HCT116 (cell line): ENCODE measurements at regions not wholly inside any gene's neighbourhood (a gene's known extent, or its start where the extent isn't known, plus 50 kb on each side); places are given as distances from the start of the nearest gene placed in this dataset.
"Not testable (repeated sequence)": the region's sequence is repeated elsewhere in the genome, so short reads cannot be mapped to it uniquely, and the experiment has no call there.

Experiments
- ATAC-seq: fragments of 200-7000 bp; cut with Tn5 transposase; 2 replicates; pipeline ENCODE4 v1.9.1; 2020; ENCODE audit warnings: mild to moderate bottlenecking, moderate library complexity
- BruUV-seq: library from RNA; stranded (reverse); fragments of 400-500 nt; replicated peaks from 2 replicates; lab custom pipeline; 2021; lab: Mats Ljungman, UMichigan
- CTCF ChIA-PET: fragments of 300-600 bp; sonication (Branson Sonifier 250); formaldehyde crosslinking; loops from one replicate; lab custom pipeline; 2021; ENCODE audit warnings: antibody characterized with exemption; lab: Charles Lee
- POLR2A ChIA-PET: fragments of 300-600, 350-600 bp; sonication (Branson Sonifier 250); formaldehyde crosslinking; loops from one replicate; lab custom pipeline; 2021; ENCODE audit warnings: antibody characterized with exemption; lab: Charles Lee
- RAD21 ChIA-PET, 2 experiments: fragments of 300-600 bp; sonication (Branson Sonifier 250); formaldehyde crosslinking; loops; one replicate each; lab custom pipeline; 2023; ENCODE audit warnings: low total read pairs in 2 of 2; ENCODE audit not compliant: uncharacterized antibody in 2 of 2, unreplicated experiment in 2 of 2, low non-redundant PET in 1 of 2; lab: Charles Lee
- DNase-seq: peaks from one replicate; pipeline ENCODE4 v3.0.0-alpha.2; 2010; ENCODE audit warnings: low read depth, low spot score
- H2AFZ ChIP-seq: fragments of 200-600 bp; shearing (Covaris generic), sonication (generic); 2 replicates; pipeline ENCODE4 v1.6.1; 2017; ENCODE audit warnings: low read depth, mixed run types, mixed read lengths, antibody characterized with exemption, low read length; ENCODE audit not compliant: poor library complexity, severe bottlenecking
- H3K27ac ChIP-seq: 2 replicates; pipeline ENCODE4 v1.5.1; 2012; ENCODE audit warnings: low read depth, low read length
- H3K27me3 ChIP-seq: fragments of 200-600 bp; sonication (generic); 2 replicates; pipeline ENCODE4 v1.6.1; 2016; ENCODE audit warnings: mixed run types, low read length, mixed read lengths; ENCODE audit not compliant: insufficient read depth
- H3K36me3 ChIP-seq, 2 experiments: fragments of 200-500 bp in 1 of 2; fragments of 200-600 bp in 1 of 2; sonication (Bioruptor generic) in 1 of 2; sonication (generic) in 1 of 2; 2 replicates each; pipeline versions ENCODE4 v1.5.1 to v1.6.1; 2014 to 2016; ENCODE audit warnings: low read length in 2 of 2, inconsistent platforms in 1 of 2, mixed read lengths in 1 of 2, mixed run types in 1 of 2; ENCODE audit not compliant: insufficient read depth in 2 of 2, control insufficient read depth in 1 of 2
- H3K4me1 ChIP-seq, 2 experiments: fragments of 200-600 bp in 1 of 2; sonication (generic) in 1 of 2; 2 replicates each; pipeline versions ENCODE4 v1.5.1 to v1.6.1; 2012 to 2017; ENCODE audit warnings: low read length in 2 of 2, inconsistent platforms in 1 of 2, mild to moderate bottlenecking in 1 of 2, mixed read lengths in 1 of 2, mixed run types in 1 of 2, moderate library complexity in 1 of 2; ENCODE audit not compliant: insufficient read depth in 2 of 2, control insufficient read depth in 1 of 2
- H3K4me2 ChIP-seq: fragments of 200-600 bp; sonication (generic); 2 replicates; pipeline ENCODE4 v1.6.1; 2017; ENCODE audit warnings: mixed run types, low read length, mixed read lengths
- H3K4me3 ChIP-seq, 2 experiments: fragments of 200-600 bp in 1 of 2; sonication (generic) in 1 of 2; replicated peaks in 1 of 2; 2 replicates each; pipeline ENCODE4 v1.5.1; 2011 to 2016; ENCODE audit warnings: low read length in 2 of 2, control low read depth in 1 of 2, low read depth in 1 of 2, mild to moderate bottlenecking in 1 of 2, mixed read lengths in 1 of 2, mixed run types in 1 of 2
- H3K79me2 ChIP-seq: fragments of 200-600 bp; sonication (generic); 2 replicates; pipeline ENCODE4 v1.6.1; 2017; ENCODE audit warnings: mild to moderate bottlenecking, mixed run types, low read length, moderate library complexity, mixed read lengths; ENCODE audit not compliant: insufficient read depth
- H3K9ac ChIP-seq: fragments of 200-600 bp; sonication (generic); 2 replicates; pipeline ENCODE4 v1.6.1; 2016; ENCODE audit warnings: low read length, mixed read lengths
- H3K9me2 ChIP-seq: fragments of 200-600 bp; sonication (generic), shearing (Covaris generic); 2 replicates; pipeline ENCODE4 v1.6.1; 2017; ENCODE audit warnings: mixed run types, mild to moderate bottlenecking, moderate library complexity; ENCODE audit not compliant: insufficient read depth
- H3K9me3 ChIP-seq, 2 experiments: fragments of 200-500 bp in 1 of 2; fragments of 200-600 bp in 1 of 2; sonication (Bioruptor generic) in 1 of 2; sonication (generic) in 1 of 2; 2 replicates each; pipeline ENCODE4 v1.6.1; 2014 to 2017; ENCODE audit warnings: low read length in 2 of 2, mixed read lengths in 2 of 2, inconsistent platforms in 1 of 2, low read depth in 1 of 2, mild to moderate bottlenecking in 1 of 2, mixed run types in 1 of 2, moderate library complexity in 1 of 2; ENCODE audit not compliant: control insufficient read depth in 1 of 2, insufficient read depth in 1 of 2
- H4K20me1 ChIP-seq: fragments of 200-600 bp; sonication (generic), shearing (Covaris generic); 2 replicates; pipeline ENCODE4 v1.6.1; 2017; ENCODE audit warnings: mixed run types, mild to moderate bottlenecking, moderate library complexity; ENCODE audit not compliant: insufficient read depth
- EGR1 ChIP-seq: IDR thresholded peaks from 2 replicates; pipeline ENCODE4 v1.6.1; 2012; ENCODE audit warnings: low read depth
- ELF1 ChIP-seq: IDR thresholded peaks from 2 replicates; pipeline ENCODE4 v1.6.1; 2012; ENCODE audit warnings: low read depth, borderline replicate concordance
- POLR2A ChIP-seq: IDR thresholded peaks from 2 replicates; pipeline ENCODE4 v1.7.0; 2011; ENCODE audit warnings: borderline replicate concordance; ENCODE audit not compliant: insufficient read depth, insufficient read length; ENCODE audit errors: extremely low read depth
- ZNF274 ChIP-seq: fragments of 200-500 bp; sonication (Bioruptor generic); IDR thresholded peaks from 2 replicates; pipeline ENCODE4 v1.6.1; 2014; ENCODE audit warnings: mild to moderate bottlenecking, low read depth, low read length, inconsistent platforms
- intact Hi-C: fragments of 100-400 bp; cut with micrococcal nuclease; formaldehyde crosslinking; loops from 2 replicates; pipeline ENCODE4 v1.10.0; 2022
- TF ChIP-seq, protein P1 (sequence below): IDR thresholded peaks from 2 replicates; pipeline ENCODE4 v1.6.1; 2012

DNA sequence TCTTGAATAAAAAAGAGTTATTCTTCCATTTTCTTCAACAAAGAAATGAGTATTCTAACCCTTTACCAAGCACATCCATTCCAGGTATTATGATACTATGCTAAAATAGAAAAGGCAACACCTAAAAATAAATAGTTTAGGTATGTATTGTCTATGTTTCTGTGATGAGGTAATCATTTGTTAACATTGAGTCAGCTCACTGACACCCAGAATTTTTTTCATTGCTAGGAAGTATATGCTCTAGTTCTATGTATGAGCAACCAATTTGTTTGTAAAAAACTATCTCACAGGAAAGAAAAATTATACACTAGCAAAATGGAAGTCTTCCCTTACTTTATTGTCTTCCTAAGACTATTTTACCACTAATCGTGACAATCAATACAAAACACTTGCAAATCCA, 615.6 kb upstream of the GRIN3A start:
- Histone ChIP-seq H3K9ac (no peak overlapping the region), H3K27me3 (no peaks in the 10 kb centered on the region), H3K79me2 (no peaks in the 10 kb centered on the region), H3K9me2 (no peaks in the 10 kb centered on the region), H3K27ac (no peak overlapping the region), H3K4me1 (no peaks in the 10 kb centered on the region), H3K36me3 (no peaks in the 10 kb centered on the region; a peak in 1 of 4 replicates), H3K9me3 (peaks cover 3 to 4% of the 10 kb centered on the region in 2 experiments; a peak in 1 of 4 replicates), H4K20me1 (no peaks in the 10 kb centered on the region), H2AFZ (no peak overlapping the region), H3K4me2 (no peak overlapping the region)
- intact Hi-C loops = no loop called here
- no TSS peak for BruUV-seq
- RAD21 ChIA-PET = no interaction called here
- POLR2A ChIA-PET = no interaction called here
- CTCF ChIA-PET = no interaction called here
- ATAC-seq = no peak
- no peak for TF ChIP-seq EGR1
- TF ChIP-seq ZNF274 = no peak
- TF ChIP-seq, protein P1, sequence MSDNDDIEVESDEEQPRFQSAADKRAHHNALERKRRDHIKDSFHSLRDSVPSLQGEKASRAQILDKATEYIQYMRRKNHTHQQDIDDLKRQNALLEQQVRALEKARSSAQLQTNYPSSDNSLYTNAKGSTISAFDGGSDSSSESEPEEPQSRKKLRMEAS = no peak
- no peak for TF ChIP-seq POLR2A
- no peak for TF ChIP-seq ELF1
- TF ChIP-seq, all 23 proteins: peak for 0
- DNase-seq = no peak
- no peak overlapping the region for H3K4me3 ChIP-seq

GRCh38 chr9:102337471-102337870, 599.0 kb upstream of the GRIN3A start:
- H2AFZ ChIP-seq, H3K79me2 ChIP-seq, CTCF ChIA-PET, H3K36me3 ChIP-seq, H3K9ac ChIP-seq, H3K4me2 ChIP-seq, POLR2A ChIA-PET, intact Hi-C loops, BruUV-seq, H3K4me1 ChIP-seq, H3K27me3 ChIP-seq, H3K9me2 ChIP-seq, ATAC-seq, H4K20me1 ChIP-seq, H3K4me3 ChIP-seq, DNase-seq, H3K9me3 ChIP-seq, H3K27ac ChIP-seq, RAD21 ChIA-PET: not testable (repeated sequence)
